HUES48 (cell line): ENCODE measurements at regions not wholly inside any gene's neighbourhood (a gene's known extent, or its start where the extent isn't known, plus 50 kb on each side); places are given as distances from the start of the nearest gene placed in this dataset.

ENCODE experiments used
- H3K27ac ChIP-seq: one replicate; pipeline ENCODE4 v1.7.0; 2013; ENCODE audit warnings: low read depth, low read length, inconsistent platforms
- H3K27me3 ChIP-seq: 2 replicates; pipeline ENCODE4 v1.6.1; 2013; ENCODE audit warnings: mild to moderate bottlenecking, low read length; ENCODE audit not compliant: control insufficient read depth, insufficient read depth
- H3K36me3 ChIP-seq: 2 replicates; pipeline ENCODE4 v1.6.1; 2013; ENCODE audit warnings: low read length; ENCODE audit not compliant: control insufficient read depth, insufficient read depth
- H3K4me1 ChIP-seq: 2 replicates; pipeline ENCODE4 v1.6.1; 2013; ENCODE audit warnings: mild to moderate bottlenecking, low read length; ENCODE audit not compliant: control insufficient read depth, insufficient read depth
- H3K4me3 ChIP-seq: 2 replicates; pipeline ENCODE4 v1.5.1; 2013; ENCODE audit warnings: mild to moderate bottlenecking, low read depth, low read length
- H3K9ac ChIP-seq: 2 replicates; pipeline ENCODE4 v1.6.1; 2013; ENCODE audit warnings: mild to moderate bottlenecking, low read depth, low read length, moderate library complexity
- H3K9me3 ChIP-seq: 2 replicates; pipeline ENCODE4 v1.6.1; 2013; ENCODE audit warnings: low read length; ENCODE audit not compliant: control insufficient read depth, insufficient read depth

DNA sequence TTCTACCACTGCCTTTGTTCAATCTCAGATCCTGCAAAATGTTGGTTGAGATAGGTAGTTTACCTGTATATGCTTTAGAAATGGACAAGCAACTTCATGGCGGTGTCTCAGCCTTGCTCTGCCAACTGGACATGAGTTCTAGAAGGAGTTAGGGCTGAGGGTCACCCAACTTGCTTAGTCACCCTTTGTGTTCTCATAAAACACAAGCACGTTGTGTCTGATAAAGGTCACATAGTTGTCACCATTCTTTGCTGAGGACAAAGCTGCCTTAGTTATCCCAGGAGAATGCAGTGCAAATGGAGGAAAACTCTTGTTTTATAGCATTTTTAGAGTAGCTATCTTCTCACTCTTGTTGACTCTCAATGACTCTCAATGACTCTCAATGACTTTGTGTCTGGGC, 218.4 kb upstream of the TMTC4 start:
- no peak overlapping the region for H3K4me3 ChIP-seq
- H3K36me3 ChIP-seq: no peaks in the 10 kb centered on the region
- H3K9ac ChIP-seq: no peak overlapping the region
- H3K27me3 ChIP-seq: no peaks in the 10 kb centered on the region
- no peak overlapping the region for H3K27ac ChIP-seq
- no peaks in the 10 kb centered on the region for H3K4me1 ChIP-seq
- H3K9me3 ChIP-seq: no peaks in the 10 kb centered on the region

DNA sequence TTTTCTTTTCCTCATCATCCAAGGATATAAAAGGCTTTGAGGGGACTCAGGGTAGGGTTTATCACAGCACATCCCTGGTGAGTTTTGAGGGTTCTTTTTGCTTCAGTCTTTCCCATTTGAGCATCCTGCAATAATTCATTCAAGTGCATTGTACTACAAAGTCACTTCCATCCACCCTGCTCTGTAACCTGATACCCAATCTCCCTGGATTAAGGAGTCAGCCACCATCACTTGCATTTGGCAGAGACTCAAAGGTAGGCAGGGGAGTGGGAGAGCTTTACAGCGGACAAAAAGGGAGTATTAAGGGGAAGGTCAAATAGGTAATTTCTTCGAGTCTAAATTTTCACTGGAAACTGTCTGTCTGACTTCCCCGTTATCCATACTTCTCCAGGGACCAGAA, 216.1 kb upstream of the TMTC4 start:
- no peak overlapping the region for H3K27ac ChIP-seq
- no peaks in the 10 kb centered on the region for H3K36me3 ChIP-seq
- no peaks in the 10 kb centered on the region for H3K4me1 ChIP-seq
- no peaks in the 10 kb centered on the region for H3K9me3 ChIP-seq
- H3K4me3 ChIP-seq: no peak overlapping the region
- no peaks in the 10 kb centered on the region for H3K27me3 ChIP-seq
- no peak overlapping the region for H3K9ac ChIP-seq

- Histone ChIP-seq H3K9me3 (no peaks in the 10 kb centered on the region), H3K36me3 (no peaks in the 10 kb centered on the region), H3K9ac (no peak overlapping the region), H3K27me3 (no peaks in the 10 kb centered on the region), H3K4me3 (no peak overlapping the region), H3K27ac (no peak overlapping the region), H3K4me1 (no peaks in the 10 kb centered on the region)
Observed at GRCh38 chr13:100887729-100888151, 213.1 kb upstream of the TMTC4 start.

- Histone ChIP-seq H3K27ac (no peak overlapping the region), H3K9ac (no peak overlapping the region), H3K4me3 (no peak overlapping the region), H3K9me3 (no peaks in the 10 kb centered on the region), H3K27me3 (no peaks in the 10 kb centered on the region), H3K4me1 (no peaks in the 10 kb centered on the region), H3K36me3 (no peaks in the 10 kb centered on the region)
Observed at GRCh38 chr13:100883453-100883852, 208.9 kb upstream of the TMTC4 start.

DNA sequence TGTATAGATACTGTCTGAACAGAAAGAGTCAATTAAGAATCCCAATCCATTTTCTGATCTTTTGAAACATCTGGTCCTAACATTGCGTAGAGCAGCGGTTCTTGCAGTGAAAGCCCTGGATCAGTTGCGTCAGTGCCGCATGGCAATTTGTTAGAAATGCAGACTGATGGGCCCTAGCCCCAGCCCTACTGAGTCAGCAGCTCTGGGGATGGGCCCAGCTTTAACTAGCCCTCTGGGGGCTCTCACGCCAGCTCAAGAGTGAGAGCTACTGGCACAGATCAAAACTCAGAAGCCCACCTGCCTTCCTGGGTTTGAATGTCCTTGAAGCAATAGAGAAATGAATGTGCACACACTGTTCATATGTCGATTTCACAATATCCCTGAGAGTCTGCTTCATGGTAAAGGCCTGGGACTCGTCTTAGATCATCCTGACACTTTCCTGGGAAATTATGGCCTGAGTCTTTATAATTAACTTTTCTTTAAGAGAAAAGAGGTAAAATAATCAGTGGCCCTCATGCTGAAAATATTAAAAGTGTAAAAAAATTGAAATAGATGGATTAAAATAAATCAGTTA, 206.8 kb upstream of the TMTC4 start:
- Histone ChIP-seq H3K36me3 (no peaks in the 10 kb centered on the region), H3K4me3 (no peak overlapping the region)

DNA sequence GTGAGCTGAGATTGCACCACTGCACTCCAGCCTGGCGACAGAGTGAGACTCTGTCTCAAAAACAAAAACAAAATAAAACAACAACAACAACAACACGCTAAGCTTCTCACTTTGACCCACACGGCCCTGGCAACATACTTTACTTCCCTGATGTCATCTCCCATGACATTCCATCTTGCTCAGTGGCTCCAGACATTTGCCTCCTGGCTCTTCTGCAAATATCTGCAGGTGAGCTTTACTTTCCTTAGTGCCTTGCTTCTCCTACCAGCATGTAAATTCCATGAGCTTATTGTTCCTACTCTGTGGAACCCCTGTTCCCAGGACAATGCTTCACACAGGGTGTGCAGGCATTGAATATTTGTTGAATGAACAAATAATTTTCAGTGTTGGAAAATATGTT, 205.6 kb upstream of the TMTC4 start:
- H3K4me1 ChIP-seq: no peaks in the 10 kb centered on the region
- H3K27me3 ChIP-seq: no peaks in the 10 kb centered on the region
- no peak overlapping the region for H3K9ac ChIP-seq
- no peak overlapping the region for H3K27ac ChIP-seq
- peaks cover 14% of the 10 kb centered on the region for H3K9me3 ChIP-seq
- no peaks in the 10 kb centered on the region for H3K36me3 ChIP-seq
- H3K4me3 ChIP-seq: no peak overlapping the region

More for the DNA sequence above, 206.8 kb upstream of the TMTC4 start:
- Histone ChIP-seq H3K9me3 (peaks cover 4% of the 10 kb centered on the region), H3K27ac (no peak overlapping the region), H3K4me1 (no peaks in the 10 kb centered on the region), H3K9ac (no peak overlapping the region), H3K27me3 (no peaks in the 10 kb centered on the region)

DNA sequence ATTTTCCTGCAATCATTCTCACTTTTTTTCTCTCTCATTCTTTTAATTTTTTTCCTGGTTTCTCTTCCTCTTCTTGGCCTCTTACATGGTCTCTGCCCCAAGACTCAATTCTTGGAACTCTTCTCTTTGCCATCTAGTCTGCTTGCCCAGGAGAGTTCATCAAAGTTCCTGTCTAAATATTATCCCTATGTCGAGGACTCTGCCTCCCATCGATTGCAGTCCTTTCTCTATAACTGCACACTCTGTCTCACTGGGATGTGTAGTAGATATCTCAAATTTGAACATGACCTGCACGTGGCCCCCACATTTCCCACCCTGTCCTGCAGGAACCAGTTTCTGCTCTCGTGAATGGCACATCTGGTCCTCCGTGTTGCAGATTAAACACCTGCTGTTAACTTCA, 204.7 kb upstream of the TMTC4 start:
- Histone ChIP-seq H3K36me3 (no peaks in the 10 kb centered on the region), H3K27ac (no peak overlapping the region), H3K9me3 (peaks cover 14% of the 10 kb centered on the region), H3K9ac (no peak overlapping the region), H3K27me3 (no peaks in the 10 kb centered on the region), H3K4me1 (no peaks in the 10 kb centered on the region), H3K4me3 (no peak overlapping the region)

- Histone ChIP-seq H3K36me3 (no peaks in the 10 kb centered on the region), H3K4me3 (no peak overlapping the region), H3K27me3 (no peaks in the 10 kb centered on the region), H3K9ac (no peak overlapping the region), H3K27ac (no peak overlapping the region), H3K9me3 (peaks cover 14% of the 10 kb centered on the region), H3K4me1 (no peaks in the 10 kb centered on the region)
Observed at GRCh38 chr13:100876044-100876403, 201.4 kb upstream of the TMTC4 start.

DNA sequence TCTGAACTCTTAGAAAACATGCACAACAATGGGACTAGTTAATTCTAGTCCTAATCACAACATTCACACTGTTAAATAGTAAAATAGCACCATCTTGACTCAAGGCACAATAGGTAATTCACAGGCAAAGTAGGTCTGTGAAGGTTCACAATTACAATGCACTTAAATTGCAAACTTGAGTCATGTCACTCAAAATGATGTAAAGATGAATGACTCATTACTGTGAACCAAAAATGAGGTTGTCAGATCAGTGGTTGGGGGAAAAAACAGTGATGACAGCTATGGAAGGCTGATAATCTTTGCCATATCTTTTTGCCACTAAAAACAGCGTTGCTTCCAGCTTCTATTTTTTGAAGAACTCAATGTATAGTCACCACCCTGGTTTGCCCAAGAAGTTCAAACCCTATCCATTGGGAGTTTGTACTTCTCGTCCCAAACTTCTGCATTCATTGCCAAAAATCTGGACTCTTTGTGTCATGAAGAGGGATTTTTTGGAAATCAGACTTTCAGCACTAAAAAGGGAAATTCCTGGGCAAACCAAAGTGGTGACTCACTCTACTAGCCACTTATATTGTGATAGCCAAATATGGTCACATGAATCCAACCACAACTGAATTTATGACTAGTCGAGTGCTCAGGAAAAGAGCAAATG, 200.9 kb upstream of the TMTC4 start:
- Histone ChIP-seq H3K36me3 (no peaks in the 10 kb centered on the region), H3K27ac (no peak overlapping the region), H3K9ac (no peak overlapping the region), H3K27me3 (no peaks in the 10 kb centered on the region), H3K9me3 (peaks cover 14% of the 10 kb centered on the region), H3K4me3 (no peak overlapping the region), H3K4me1 (no peaks in the 10 kb centered on the region)

- no peaks in the 10 kb centered on the region for H3K36me3 ChIP-seq
Observed at GRCh38 chr13:100872761-100873160, 198.2 kb upstream of the TMTC4 start.

DNA sequence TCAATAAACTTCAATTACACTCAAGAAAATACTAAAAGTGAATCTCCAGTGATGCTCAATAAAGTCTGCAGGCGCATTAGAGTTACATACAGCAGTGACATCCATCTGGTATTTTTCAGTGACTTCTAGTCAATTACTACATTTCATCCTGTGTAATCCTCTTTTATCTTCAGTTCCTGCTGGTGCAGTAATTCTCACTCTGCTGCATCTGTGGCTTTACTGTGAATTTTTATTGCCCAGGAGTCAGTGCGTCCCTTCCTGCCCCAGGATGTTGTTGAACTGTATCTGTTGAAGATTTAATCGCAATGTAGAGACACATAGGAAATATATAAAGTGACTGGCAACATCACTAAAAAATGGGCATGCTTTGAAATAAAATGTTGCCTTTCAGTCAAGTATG, 196.3 kb upstream of the TMTC4 start:
- no peak overlapping the region for H3K4me3 ChIP-seq
- no peak overlapping the region for H3K27ac ChIP-seq
- no peaks in the 10 kb centered on the region for H3K4me1 ChIP-seq
- no peaks in the 10 kb centered on the region for H3K36me3 ChIP-seq
- no peak overlapping the region for H3K9ac ChIP-seq
- H3K9me3 ChIP-seq: peaks cover 19% of the 10 kb centered on the region
- H3K27me3 ChIP-seq: no peaks in the 10 kb centered on the region

More at GRCh38 chr13:100872761-100873160, 198.2 kb upstream of the TMTC4 start:
- peaks cover 14% of the 10 kb centered on the region for H3K9me3 ChIP-seq
- H3K4me1 ChIP-seq: no peaks in the 10 kb centered on the region
- H3K27me3 ChIP-seq: no peaks in the 10 kb centered on the region
- H3K27ac ChIP-seq: no peak overlapping the region
- H3K4me3 ChIP-seq: no peak overlapping the region
- no peak overlapping the region for H3K9ac ChIP-seq
